ENCODE measurements at regions not wholly inside any gene's neighbourhood (a gene's known extent, or its start where the extent isn't known, plus 50 kb on each side); places are given as distances from the start of the nearest gene placed in this dataset.

GRCh38 chr13:38498271-38498670 is 148.6 kb downstream of the UFM1 start:
- Histone ChIP-seq H2AFZ (ENCODE audit: control insufficient read depth, low read length) (no peak overlapping the region), H3K4me3 (ENCODE audit: control insufficient read depth in 2 of 3, extremely low read depth in 1 of 3, insufficient read depth in 2 of 3, low read depth in 1 of 3, low read length in 3 of 3) (no peak overlapping the region), H3K27ac (ENCODE audit: control insufficient read depth, insufficient read depth, low read length) (no peak overlapping the region), H3K9me3 (ENCODE audit: control insufficient read depth, low read depth, low read length) (no peaks in the 10 kb centered on the region), H3K79me2 (ENCODE audit: control insufficient read depth, insufficient read depth, low read length) (no peaks in the 10 kb centered on the region), H3K27me3 (ENCODE audit: control insufficient read depth, extremely low read depth, insufficient read depth, low read length) (peaks cover 5% of the 10 kb centered on the region), H3K9ac (ENCODE audit: control insufficient read depth, extremely low read depth, insufficient read depth, low read length) (no peak overlapping the region), H3K4me1 (ENCODE audit: control insufficient read depth, extremely low read depth, insufficient read depth, low read length) (no peaks in the 10 kb centered on the region), H3K4me2 (ENCODE audit: control insufficient read depth, extremely low read depth, insufficient read depth, low read depth, low read length) (no peak overlapping the region), H4K20me1 (ENCODE audit: control insufficient read depth, extremely low read depth, insufficient read depth, low read length) (no peaks in the 10 kb centered on the region), H3K9me1 (ENCODE audit: control insufficient read depth, extremely low read depth, insufficient read depth, low read length) (no peaks in the 10 kb centered on the region), H3K36me3 (ENCODE audit: control insufficient read depth in 2 of 2, extremely low read depth in 1 of 2, insufficient read depth in 2 of 2, low read length in 2 of 2) (no peaks in the 10 kb centered on the region)
- TF ChIP-seq, protein P1, sequence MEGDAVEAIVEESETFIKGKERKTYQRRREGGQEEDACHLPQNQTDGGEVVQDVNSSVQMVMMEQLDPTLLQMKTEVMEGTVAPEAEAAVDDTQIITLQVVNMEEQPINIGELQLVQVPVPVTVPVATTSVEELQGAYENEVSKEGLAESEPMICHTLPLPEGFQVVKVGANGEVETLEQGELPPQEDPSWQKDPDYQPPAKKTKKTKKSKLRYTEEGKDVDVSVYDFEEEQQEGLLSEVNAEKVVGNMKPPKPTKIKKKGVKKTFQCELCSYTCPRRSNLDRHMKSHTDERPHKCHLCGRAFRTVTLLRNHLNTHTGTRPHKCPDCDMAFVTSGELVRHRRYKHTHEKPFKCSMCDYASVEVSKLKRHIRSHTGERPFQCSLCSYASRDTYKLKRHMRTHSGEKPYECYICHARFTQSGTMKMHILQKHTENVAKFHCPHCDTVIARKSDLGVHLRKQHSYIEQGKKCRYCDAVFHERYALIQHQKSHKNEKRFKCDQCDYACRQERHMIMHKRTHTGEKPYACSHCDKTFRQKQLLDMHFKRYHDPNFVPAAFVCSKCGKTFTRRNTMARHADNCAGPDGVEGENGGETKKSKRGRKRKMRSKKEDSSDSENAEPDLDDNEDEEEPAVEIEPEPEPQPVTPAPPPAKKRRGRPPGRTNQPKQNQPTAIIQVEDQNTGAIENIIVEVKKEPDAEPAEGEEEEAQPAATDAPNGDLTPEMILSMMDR (optimal IDR thresholded peaks at IDR 0.05 in 1 of 3, IDR thresholded peaks at IDR 0.05 in 1 of 3, conservative IDR thresholded peaks at IDR 0.05 in 1 of 3; ENCODE audit: extremely low read depth in 1 of 3, insufficient read depth in 2 of 3, low read length in 3 of 3), result no peak
- TF ChIP-seq EZH2 (IDR thresholded peaks at IDR 0.05; ENCODE audit: low read length), result no peak
- no peak for DNase-seq (ENCODE audit: low read depth, low spot score)
- FAIRE-seq, result no peak
- dilution Hi-C loops (cut with MboI; ENCODE audit: extremely low pct_ligation_motif_present, low sequenced_read_pairs), result no loop called here

DNA sequence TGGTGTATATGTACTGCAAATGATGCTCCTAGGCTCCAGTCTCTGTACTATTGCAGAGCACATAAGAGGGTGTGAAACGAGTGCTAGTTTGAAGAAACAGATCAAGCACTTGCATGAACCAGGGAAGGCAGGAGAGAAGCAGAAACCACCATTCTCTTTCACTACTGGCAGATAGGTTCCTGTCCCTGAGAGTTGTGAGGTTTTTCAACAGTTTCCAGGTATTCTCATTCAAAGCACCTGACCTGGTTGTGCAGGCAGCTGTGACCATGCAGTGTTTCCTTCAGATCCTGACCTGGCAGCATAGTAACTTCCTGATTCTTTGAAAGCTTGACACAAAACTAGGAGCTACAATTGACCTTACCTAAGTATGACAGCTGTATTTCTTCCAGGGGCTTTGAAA is 164.9 kb downstream of the UFM1 start:
- no peak for DNase-seq (ENCODE audit: low read depth, low spot score)
- Histone ChIP-seq H3K9me1 (ENCODE audit: control insufficient read depth, extremely low read depth, insufficient read depth, low read length) (no peaks in the 10 kb centered on the region), H3K9me3 (ENCODE audit: control insufficient read depth, low read depth, low read length) (no peaks in the 10 kb centered on the region), H3K27ac (ENCODE audit: control insufficient read depth, insufficient read depth, low read length) (no peak overlapping the region), H2AFZ (ENCODE audit: control insufficient read depth, low read length) (no peak overlapping the region), H3K36me3 (ENCODE audit: control insufficient read depth in 2 of 2, extremely low read depth in 1 of 2, insufficient read depth in 2 of 2, low read length in 2 of 2) (no peaks in the 10 kb centered on the region), H3K4me3 (ENCODE audit: control insufficient read depth in 2 of 3, extremely low read depth in 1 of 3, insufficient read depth in 2 of 3, low read depth in 1 of 3, low read length in 3 of 3) (no peak overlapping the region), H3K9ac (ENCODE audit: control insufficient read depth, extremely low read depth, insufficient read depth, low read length) (no peak overlapping the region), H3K79me2 (ENCODE audit: control insufficient read depth, insufficient read depth, low read length) (no peaks in the 10 kb centered on the region), H3K4me2 (ENCODE audit: control insufficient read depth, extremely low read depth, insufficient read depth, low read depth, low read length) (no peak overlapping the region), H4K20me1 (ENCODE audit: control insufficient read depth, extremely low read depth, insufficient read depth, low read length) (no peaks in the 10 kb centered on the region), H3K4me1 (ENCODE audit: control insufficient read depth, extremely low read depth, insufficient read depth, low read length) (no peaks in the 10 kb centered on the region), H3K27me3 (ENCODE audit: control insufficient read depth, extremely low read depth, insufficient read depth, low read length) (no peaks in the 10 kb centered on the region)
- FAIRE-seq, result no peak
- TF ChIP-seq EZH2 (IDR thresholded peaks at IDR 0.05; ENCODE audit: low read length), result no peak
- TF ChIP-seq, protein P1 (optimal IDR thresholded peaks at IDR 0.05 in 1 of 3, IDR thresholded peaks at IDR 0.05 in 1 of 3, conservative IDR thresholded peaks at IDR 0.05 in 1 of 3; ENCODE audit: extremely low read depth in 1 of 3, insufficient read depth in 2 of 3, low read length in 3 of 3), result no peak
- dilution Hi-C loops (cut with MboI; ENCODE audit: extremely low pct_ligation_motif_present, low sequenced_read_pairs), result no loop called here
